Activated CD4-positive, alpha-beta memory T cell treated with anti-CD3 and anti-CD28 coated beads, Interleukin-2, amount 10 ng/mL, durations not matched to agents 7 days and 5 days (primary cell): ENCODE measurements at regions not wholly inside any gene's neighbourhood (a gene's known extent, or its start where the extent isn't known, plus 50 kb on each side); places are given as distances from the start of the nearest gene placed in this dataset.

Experiments used
- CTCF ChIA-PET: fragments of 350-600 bp; sonication (Branson Sonifier 250); formaldehyde crosslinking; loops from one replicate; lab custom pipeline; 2021; ENCODE audit warnings: antibody characterized with exemption, inconsistent platforms; lab: Charles Lee
- POLR2A ChIA-PET: fragments of 350-600 bp; sonication (Branson Sonifier 250); formaldehyde crosslinking; loops from one replicate; lab custom pipeline; 2021; ENCODE audit warnings: antibody characterized with exemption; lab: Charles Lee
- DNase-seq: peaks from one replicate; pipeline ENCODE4 v3.0.0-alpha.2; 2020
- H3K27ac Mint-ChIP-seq: one replicate; pipeline ENCODE4 v1.8.0; 2021; ENCODE audit warnings: mild to moderate bottlenecking, mixed read lengths
- H3K27me3 Mint-ChIP-seq: one replicate; pipeline ENCODE4 v1.8.0; 2021; ENCODE audit warnings: mixed read lengths
- H3K36me3 Mint-ChIP-seq: one replicate; pipeline ENCODE4 v1.8.0; 2021; ENCODE audit warnings: low read depth, mixed read lengths
- H3K4me1 Mint-ChIP-seq: one replicate; pipeline ENCODE4 v1.8.0; 2021; ENCODE audit warnings: mixed read lengths
- H3K4me3 Mint-ChIP-seq: one replicate; pipeline ENCODE4 v1.8.0; 2021; ENCODE audit warnings: mild to moderate bottlenecking, mixed read lengths
- H3K9me3 Mint-ChIP-seq: one replicate; pipeline ENCODE4 v1.8.0; 2021; ENCODE audit warnings: mixed read lengths

DNA sequence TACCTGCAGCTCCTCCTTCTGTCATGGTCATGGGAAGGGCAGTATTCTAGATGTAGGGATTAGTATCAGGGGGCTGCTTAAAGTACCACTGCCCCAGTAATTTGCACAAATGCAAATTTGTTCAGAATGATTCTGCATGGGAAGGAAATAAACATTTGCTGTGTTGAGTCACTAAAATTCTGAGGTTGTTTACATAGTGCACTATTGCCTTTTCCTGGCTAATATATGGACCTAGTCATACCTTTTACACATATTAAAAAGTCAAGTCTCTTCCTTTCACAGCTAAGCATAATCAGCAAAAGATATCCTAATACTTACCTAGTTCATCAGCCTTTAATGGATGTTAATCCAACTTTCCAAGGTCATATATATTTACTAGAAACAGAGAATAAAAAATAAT, 746.4 kb upstream of the NR2F2 start:
- Mint-ChIP-seq H3K4me3 (no peak overlapping the region), H3K4me1 (no peaks in the 10 kb centered on the region)
- POLR2A ChIA-PET: no interaction called here

DNA sequence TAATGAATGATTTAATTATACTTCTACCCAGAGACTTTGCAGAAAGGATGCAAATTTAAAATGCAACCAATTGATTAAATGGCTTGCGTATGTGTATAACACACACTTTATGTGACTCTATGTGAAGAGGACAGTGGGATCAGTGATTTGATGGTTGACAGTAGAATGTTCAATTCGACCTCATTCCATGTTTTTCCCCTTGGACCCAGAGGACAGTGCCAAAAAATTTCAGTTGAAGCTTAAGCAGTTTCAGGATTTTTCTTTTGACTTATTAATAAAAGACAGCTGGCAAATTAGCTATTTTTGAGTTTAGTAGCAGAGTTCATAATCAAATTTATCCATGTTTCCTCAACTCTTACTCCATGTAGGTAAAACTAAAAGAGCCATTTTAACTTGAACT, 742.4 kb upstream of the NR2F2 start:
- H3K4me3 Mint-ChIP-seq: no peak overlapping the region
- ChIA-PET CTCF (no interaction called here), POLR2A (no interaction called here)
- no peaks in the 10 kb centered on the region for H3K9me3 Mint-ChIP-seq
- H3K27me3 Mint-ChIP-seq: no peaks in the 10 kb centered on the region
- no peak overlapping the region for H3K27ac Mint-ChIP-seq
- DNase-seq: no peak
- H3K4me1 Mint-ChIP-seq: no peaks in the 10 kb centered on the region
- no peaks in the 10 kb centered on the region for H3K36me3 Mint-ChIP-seq

More for the DNA sequence above, 746.4 kb upstream of the NR2F2 start:
- Mint-ChIP-seq H3K27me3 (no peaks in the 10 kb centered on the region), H3K9me3 (peaks cover 2% of the 10 kb centered on the region), H3K36me3 (no peaks in the 10 kb centered on the region), H3K27ac (no peak overlapping the region)
- no peak for DNase-seq
- CTCF ChIA-PET: no interaction called here

DNA sequence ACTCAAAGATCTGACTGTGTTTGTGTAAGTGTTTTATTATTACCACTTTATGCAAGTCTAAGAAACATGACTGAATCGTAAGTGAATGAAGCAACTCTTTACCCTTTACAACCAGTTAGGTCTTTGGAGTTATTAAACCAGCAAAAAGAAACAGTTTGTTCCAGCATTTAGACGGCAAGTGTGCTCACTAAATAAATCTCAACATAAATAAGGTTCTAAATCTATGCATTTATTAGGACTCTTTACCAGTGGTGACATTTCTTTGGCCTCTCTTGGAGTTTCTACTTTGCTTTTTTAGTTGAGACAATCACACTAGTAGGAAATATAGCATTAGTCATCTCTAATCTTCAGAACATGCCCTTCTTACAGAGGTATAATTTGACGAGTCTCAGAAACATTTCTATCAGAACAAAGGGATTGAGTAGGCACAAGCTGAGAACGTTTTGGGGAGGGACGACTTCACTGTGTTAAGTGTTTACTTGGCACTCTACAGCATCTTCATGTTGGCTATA, 739.9 kb upstream of the NR2F2 start:
- DNase-seq: no peak
- no peaks in the 10 kb centered on the region for H3K9me3 Mint-ChIP-seq
- H3K27me3 Mint-ChIP-seq: no peaks in the 10 kb centered on the region
- ChIA-PET CTCF (no interaction called here), POLR2A (no interaction called here)
- H3K4me3 Mint-ChIP-seq: no peak overlapping the region
- no peaks in the 10 kb centered on the region for H3K4me1 Mint-ChIP-seq
- H3K36me3 Mint-ChIP-seq: no peaks in the 10 kb centered on the region
- H3K27ac Mint-ChIP-seq: no peak overlapping the region

DNA sequence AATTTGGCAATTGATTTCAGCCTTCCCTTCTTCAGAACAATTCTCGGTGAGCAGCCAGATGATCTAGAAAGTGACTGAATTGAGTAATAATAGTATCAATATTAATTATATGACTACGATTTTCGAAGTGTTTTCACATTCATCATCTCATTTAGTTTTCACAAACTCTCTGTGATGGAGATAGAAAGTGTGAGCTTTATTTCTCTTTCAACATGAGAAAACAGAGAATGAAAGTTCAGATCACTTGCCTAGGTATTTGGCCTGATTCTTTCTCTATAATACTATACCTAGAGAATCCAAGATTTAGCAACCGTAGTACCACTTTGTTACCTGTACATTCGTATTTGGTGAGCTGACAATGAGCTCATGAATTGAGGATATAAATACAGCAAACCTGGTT, 739.2 kb upstream of the NR2F2 start:
- CTCF ChIA-PET: no interaction called here
- H3K4me3 Mint-ChIP-seq: no peak overlapping the region
- no peak overlapping the region for H3K27ac Mint-ChIP-seq
- H3K9me3 Mint-ChIP-seq: no peaks in the 10 kb centered on the region
- POLR2A ChIA-PET: no interaction called here
- H3K36me3 Mint-ChIP-seq: no peaks in the 10 kb centered on the region
- DNase-seq: no peak
- H3K4me1 Mint-ChIP-seq: no peaks in the 10 kb centered on the region
- H3K27me3 Mint-ChIP-seq: no peaks in the 10 kb centered on the region

DNA sequence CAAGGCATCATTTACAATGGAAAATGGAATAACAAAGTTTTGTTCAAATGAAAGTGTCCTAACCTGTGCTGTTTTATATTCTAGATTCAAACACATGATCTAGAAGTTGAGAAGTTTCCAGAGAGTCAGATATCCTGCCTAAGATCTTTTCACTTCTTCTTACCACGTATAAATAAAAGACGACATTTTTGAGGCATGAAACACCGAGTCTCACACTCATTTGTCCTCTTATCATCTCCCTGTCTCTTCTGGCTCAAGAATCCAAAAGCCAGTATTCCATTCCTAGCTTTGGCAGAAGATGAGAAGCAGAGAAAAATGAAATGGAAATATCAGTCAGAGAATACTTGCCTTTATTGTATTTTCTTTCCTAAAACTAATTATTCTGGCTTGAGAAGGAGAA, 738.6 kb upstream of the NR2F2 start:
- Mint-ChIP-seq H3K36me3 (no peaks in the 10 kb centered on the region), H3K9me3 (no peaks in the 10 kb centered on the region), H3K27me3 (no peaks in the 10 kb centered on the region), H3K4me3 (no peak overlapping the region), H3K27ac (no peak overlapping the region), H3K4me1 (no peaks in the 10 kb centered on the region)
- DNase-seq: no peak
- POLR2A ChIA-PET: no interaction called here
- CTCF ChIA-PET: no interaction called here

DNA sequence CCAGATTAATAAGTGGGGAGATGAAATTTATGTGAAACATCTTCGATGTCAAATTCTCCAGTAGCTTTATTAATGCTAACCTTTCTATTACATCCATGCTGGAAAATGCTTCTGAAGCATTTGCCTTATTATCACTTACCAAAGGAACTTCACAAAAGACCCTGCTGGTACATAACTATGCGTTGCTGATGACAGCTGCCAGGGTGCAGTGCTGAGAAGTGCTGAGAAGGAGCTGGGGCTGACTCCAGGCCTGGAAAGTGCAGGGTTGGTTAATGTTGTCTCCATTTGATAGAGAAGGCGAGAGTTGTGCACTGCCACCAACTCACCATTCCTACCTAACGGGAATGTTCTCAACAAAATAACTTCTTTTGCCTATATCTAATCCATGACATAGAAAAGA, 736.0 kb upstream of the NR2F2 start:
- Mint-ChIP-seq H3K4me1 (no peaks in the 10 kb centered on the region), H3K4me3 (no peak overlapping the region), H3K9me3 (no peaks in the 10 kb centered on the region), H3K27ac (no peak overlapping the region), H3K27me3 (no peaks in the 10 kb centered on the region), H3K36me3 (no peaks in the 10 kb centered on the region)
- ChIA-PET POLR2A (no interaction called here), CTCF (no interaction called here)
- no peak for DNase-seq

DNA sequence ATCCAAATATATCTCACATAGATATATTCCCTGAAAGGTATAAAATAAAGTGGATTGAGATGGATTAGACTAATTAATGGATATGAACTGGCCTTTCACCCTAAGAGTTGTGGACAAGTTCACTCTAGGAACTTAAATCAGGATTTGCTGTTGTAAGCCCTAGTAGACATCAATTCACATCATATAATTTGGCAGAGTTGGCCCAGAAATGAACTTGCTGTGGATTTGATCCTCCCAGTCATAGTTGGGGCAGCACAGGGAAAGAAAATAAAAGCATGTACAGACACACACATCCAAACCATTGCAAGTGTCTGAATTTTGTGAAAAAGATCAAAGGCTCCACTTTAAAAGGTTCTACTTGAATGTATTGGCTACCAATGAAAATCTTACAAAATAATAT, 734.7 kb upstream of the NR2F2 start:
- H3K9me3 Mint-ChIP-seq: no peaks in the 10 kb centered on the region
- H3K27ac Mint-ChIP-seq: no peak overlapping the region
- no peaks in the 10 kb centered on the region for H3K36me3 Mint-ChIP-seq
- H3K4me1 Mint-ChIP-seq: no peaks in the 10 kb centered on the region
- ChIA-PET POLR2A (no interaction called here), CTCF (no interaction called here)
- no peak overlapping the region for H3K4me3 Mint-ChIP-seq
- H3K27me3 Mint-ChIP-seq: no peaks in the 10 kb centered on the region
- DNase-seq: no peak

DNA sequence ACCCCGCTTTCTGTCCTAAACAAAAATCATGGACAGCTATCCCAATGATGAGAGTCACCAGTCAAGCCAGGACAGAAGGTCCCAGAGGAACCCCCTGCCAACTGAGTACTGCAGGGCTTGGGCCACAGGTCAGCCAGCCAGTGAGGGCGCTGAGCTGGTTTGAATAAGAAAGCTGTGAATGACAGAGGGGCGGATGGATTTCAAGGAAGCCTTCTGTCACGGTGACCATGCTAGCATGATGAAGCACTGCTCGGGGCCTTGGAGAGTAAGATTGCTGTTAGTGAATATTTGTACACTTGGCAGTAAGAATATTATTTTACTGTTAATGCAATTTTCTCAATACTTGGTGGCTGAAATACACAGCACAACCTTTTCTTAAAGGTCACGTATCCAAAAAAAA, 734.0 kb upstream of the NR2F2 start:
- POLR2A ChIA-PET: no interaction called here
- Mint-ChIP-seq H3K36me3 (no peaks in the 10 kb centered on the region), H3K27ac (no peak overlapping the region), H3K4me3 (no peak overlapping the region), H3K9me3 (no peaks in the 10 kb centered on the region), H3K27me3 (no peaks in the 10 kb centered on the region), H3K4me1 (no peaks in the 10 kb centered on the region)
- CTCF ChIA-PET: no interaction called here
- DNase-seq: no peak

DNA sequence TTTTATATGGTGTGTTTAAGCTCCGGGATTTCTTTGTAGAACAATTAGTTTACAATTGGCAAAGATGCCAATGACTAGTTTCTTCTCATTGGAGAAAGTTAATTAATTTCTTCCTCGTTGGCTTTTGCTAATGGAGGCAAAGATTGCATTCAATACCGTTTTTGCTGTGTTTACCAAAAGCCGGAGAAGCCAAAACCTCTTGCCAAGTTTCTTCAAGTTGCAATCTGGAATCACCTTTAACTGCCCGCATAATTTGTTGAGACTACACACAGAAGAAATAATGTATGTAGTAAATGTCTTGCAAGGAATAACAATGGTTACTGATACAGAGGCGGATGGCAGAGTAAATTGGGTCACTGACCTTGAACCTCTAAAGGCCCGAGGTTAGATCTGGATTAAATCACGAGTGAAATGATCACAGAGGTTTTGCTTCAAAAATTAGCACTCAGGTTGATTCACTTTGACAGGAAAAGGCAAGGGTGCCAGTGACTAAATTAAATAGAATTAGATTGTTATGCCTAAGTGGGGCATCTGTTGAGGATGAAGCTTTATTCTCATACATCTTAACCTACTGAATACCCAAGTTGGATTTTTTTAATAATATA, 732.1 kb upstream of the NR2F2 start:
- H3K9me3 Mint-ChIP-seq: no peaks in the 10 kb centered on the region
- H3K27ac Mint-ChIP-seq: no peak overlapping the region
- H3K4me3 Mint-ChIP-seq: no peak overlapping the region
- ChIA-PET CTCF (no interaction called here), POLR2A (no interaction called here)
- no peak for DNase-seq
- no peaks in the 10 kb centered on the region for H3K36me3 Mint-ChIP-seq
- no peaks in the 10 kb centered on the region for H3K27me3 Mint-ChIP-seq
- no peaks in the 10 kb centered on the region for H3K4me1 Mint-ChIP-seq

DNA sequence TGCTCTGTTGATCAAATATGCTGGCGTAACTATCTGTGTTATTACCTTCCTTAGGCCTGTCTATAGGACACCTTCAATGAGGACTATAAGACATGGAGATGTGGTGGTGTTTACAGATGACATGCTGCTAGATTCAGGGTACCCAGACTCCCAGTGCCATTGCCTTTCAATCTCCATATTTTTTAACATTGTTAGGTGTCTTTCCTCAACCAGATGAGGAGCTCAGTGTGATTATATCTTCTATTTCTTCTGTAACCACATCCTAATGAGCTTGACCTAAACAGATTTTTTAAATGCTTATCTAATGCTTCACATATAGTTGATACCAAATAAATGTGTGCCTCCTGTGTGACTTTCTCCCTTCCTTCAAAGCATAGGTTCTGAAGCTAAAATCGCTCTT, 730.1 kb upstream of the NR2F2 start:
- Mint-ChIP-seq H3K4me1 (no peaks in the 10 kb centered on the region), H3K36me3 (no peaks in the 10 kb centered on the region), H3K27me3 (no peaks in the 10 kb centered on the region), H3K27ac (no peak overlapping the region), H3K9me3 (no peaks in the 10 kb centered on the region), H3K4me3 (no peak overlapping the region)
- no peak for DNase-seq
- POLR2A ChIA-PET: no interaction called here
- CTCF ChIA-PET: no interaction called here

DNA sequence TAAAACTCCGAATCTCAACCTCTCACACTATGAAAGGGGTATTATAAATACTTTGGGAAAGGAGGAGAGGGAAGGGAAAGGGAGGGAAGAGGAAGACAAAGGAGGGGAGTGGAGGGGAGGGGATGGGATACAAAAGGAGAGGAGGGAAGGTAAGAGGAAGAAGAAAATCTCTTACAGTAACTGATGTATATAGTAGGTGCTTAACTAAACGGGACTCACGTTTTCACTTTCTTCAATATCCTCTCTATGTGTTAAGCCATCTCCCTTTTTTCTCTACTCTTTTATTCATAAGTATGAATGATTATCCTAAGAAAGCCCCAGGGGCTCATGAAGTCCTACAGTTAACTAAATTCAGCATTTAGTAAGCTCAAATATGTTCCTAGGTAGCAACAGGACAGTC, 729.6 kb upstream of the NR2F2 start:
- H3K4me1 Mint-ChIP-seq: no peaks in the 10 kb centered on the region
- CTCF ChIA-PET: no interaction called here
- no peaks in the 10 kb centered on the region for H3K9me3 Mint-ChIP-seq
- H3K27me3 Mint-ChIP-seq: no peaks in the 10 kb centered on the region
- no peak overlapping the region for H3K4me3 Mint-ChIP-seq
- H3K36me3 Mint-ChIP-seq: no peaks in the 10 kb centered on the region
- DNase-seq: no peak
- POLR2A ChIA-PET: no interaction called here
- H3K27ac Mint-ChIP-seq: no peak overlapping the region

DNA sequence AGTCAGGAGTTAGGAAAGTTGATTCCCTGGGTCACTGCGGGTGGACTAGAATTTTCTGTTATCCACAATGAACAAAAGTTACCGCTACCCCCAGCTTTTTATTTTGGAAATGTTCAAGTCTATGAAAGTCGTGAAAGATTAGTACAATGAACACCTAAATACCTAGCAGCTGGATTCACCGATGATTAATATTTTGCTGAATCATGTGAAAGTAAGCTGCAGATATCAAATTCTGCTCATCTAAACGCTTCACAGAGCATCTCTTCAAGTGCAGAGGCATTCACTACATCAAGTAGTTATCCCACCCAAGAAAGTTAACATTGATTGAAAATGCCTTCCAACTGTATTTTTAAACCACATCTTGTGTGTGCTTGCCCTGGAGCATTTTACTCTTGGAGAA, 729.0 kb upstream of the NR2F2 start:
- Mint-ChIP-seq H3K36me3 (no peaks in the 10 kb centered on the region), H3K27ac (no peak overlapping the region), H3K9me3 (no peaks in the 10 kb centered on the region), H3K4me3 (no peak overlapping the region), H3K27me3 (no peaks in the 10 kb centered on the region), H3K4me1 (no peaks in the 10 kb centered on the region)
- POLR2A ChIA-PET: no interaction called here
- DNase-seq: no peak
- CTCF ChIA-PET: no interaction called here

DNA sequence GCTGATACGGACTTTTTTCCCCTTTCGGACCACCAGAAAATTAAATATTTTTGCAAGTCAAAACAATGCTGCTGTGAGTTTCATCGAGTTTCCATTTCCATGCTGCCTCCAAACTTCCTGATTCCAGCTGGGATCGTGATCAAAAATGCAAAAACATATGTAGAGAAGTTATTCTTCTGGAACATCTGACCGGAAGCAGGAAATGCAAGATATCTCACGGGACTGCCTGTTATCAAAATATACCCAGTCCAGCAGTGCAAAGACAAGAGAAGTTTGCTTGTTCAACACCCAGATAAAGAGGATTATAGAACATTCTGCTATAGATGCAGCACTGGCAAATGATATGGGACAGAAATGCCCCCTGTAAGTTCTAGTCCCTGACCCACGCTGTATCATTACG, 726.7 kb upstream of the NR2F2 start:
- ChIA-PET CTCF (no interaction called here), POLR2A (no interaction called here)
- H3K4me1 Mint-ChIP-seq: no peaks in the 10 kb centered on the region
- H3K4me3 Mint-ChIP-seq: no peak overlapping the region
- H3K27me3 Mint-ChIP-seq: no peaks in the 10 kb centered on the region
- no peak for DNase-seq
- H3K27ac Mint-ChIP-seq: no peak overlapping the region
- H3K36me3 Mint-ChIP-seq: no peaks in the 10 kb centered on the region
- no peaks in the 10 kb centered on the region for H3K9me3 Mint-ChIP-seq

DNA sequence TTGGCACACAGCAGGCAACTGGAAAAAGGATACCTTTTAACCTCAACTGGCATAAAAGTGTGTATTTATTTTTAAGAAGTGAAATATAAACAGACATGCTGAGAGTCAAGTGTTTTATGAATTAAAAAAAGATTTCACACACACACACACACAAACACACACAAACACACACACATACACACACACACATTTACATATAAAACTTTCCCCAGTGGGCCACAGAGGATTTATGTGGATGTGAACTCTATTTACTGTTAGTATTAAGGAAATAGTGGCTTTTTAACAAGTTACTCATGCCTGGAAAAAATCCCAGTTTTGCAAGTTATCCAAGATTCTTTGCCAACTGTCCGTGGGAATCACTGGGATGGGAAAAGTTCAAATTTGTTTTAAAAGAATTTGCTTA, 725.9 kb upstream of the NR2F2 start:
- ChIA-PET POLR2A (no interaction called here), CTCF (no interaction called here)
- H3K4me3 Mint-ChIP-seq: no peak overlapping the region
- H3K36me3 Mint-ChIP-seq: no peaks in the 10 kb centered on the region
- no peaks in the 10 kb centered on the region for H3K27me3 Mint-ChIP-seq
- H3K4me1 Mint-ChIP-seq: no peaks in the 10 kb centered on the region
- H3K27ac Mint-ChIP-seq: no peak overlapping the region
- H3K9me3 Mint-ChIP-seq: no peaks in the 10 kb centered on the region
- DNase-seq: no peak
